Endothelial cell of hepatic sinusoid (primary cell): ENCODE measurements at regions not wholly inside any gene's neighbourhood (a gene's known extent, or its start where the extent isn't known, plus 50 kb on each side); places are given as distances from the start of the nearest gene placed in this dataset.

ENCODE experiments used
- in situ Hi-C: cut with HindIII; loops from 2 replicates; pipeline ENCODE4 v1.10.0; 2017; ENCODE audit warnings: low sequenced_read_pairs

DNA sequence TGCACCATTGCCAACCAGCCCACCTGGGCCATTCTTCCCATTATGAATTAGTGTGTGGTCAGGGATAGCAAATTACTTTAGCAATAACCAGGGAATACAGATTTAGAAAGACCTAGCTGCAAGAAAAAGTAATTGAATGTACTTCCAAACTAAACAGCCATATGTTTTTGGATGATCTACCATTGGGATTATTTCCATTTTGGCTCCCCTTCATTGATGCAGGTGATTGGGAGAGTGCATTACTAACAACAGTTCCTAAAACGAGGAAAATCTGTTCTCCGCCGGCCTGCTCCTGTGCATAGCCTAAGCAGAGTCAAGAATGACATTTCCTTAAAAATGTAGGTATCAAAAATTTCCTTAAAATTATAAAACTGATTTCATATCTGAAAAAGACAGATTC lies 58.5 kb downstream of the MAIP1 start:
- in situ Hi-C loops, result no loop called here

GRCh38 chr2:200021449-200022114 lies 66.2 kb downstream of the MAIP1 start:
- in situ Hi-C loops, result no loop called here

DNA sequence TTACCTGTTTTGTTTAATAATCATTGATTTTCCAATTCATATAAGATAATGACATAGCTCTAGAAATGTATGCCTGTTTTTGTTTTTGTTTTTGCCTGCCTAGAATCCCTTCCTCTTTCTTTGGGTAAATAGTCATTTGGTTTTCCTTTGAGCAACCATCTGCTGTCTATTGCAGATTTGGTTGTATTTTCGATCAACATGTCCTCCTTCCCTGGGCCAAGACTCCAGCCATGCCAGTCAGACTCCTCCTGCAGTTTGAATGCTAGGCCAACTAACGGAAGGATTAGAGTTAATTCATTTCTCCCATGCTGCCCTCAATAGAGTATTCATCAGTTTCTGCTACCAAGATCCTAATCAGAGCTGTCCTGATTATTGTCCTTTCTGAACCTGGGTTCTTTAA lies 67.1 kb downstream of the MAIP1 start:
- in situ Hi-C loops, result no loop called here

GRCh38 chr2:200023570-200023969 lies 68.2 kb downstream of the MAIP1 start:
- in situ Hi-C loops, result no loop called here

- in situ Hi-C loops, result no loop called here
Measured at GRCh38 chr2:200025717-200026116, 70.3 kb downstream of the MAIP1 start.

DNA sequence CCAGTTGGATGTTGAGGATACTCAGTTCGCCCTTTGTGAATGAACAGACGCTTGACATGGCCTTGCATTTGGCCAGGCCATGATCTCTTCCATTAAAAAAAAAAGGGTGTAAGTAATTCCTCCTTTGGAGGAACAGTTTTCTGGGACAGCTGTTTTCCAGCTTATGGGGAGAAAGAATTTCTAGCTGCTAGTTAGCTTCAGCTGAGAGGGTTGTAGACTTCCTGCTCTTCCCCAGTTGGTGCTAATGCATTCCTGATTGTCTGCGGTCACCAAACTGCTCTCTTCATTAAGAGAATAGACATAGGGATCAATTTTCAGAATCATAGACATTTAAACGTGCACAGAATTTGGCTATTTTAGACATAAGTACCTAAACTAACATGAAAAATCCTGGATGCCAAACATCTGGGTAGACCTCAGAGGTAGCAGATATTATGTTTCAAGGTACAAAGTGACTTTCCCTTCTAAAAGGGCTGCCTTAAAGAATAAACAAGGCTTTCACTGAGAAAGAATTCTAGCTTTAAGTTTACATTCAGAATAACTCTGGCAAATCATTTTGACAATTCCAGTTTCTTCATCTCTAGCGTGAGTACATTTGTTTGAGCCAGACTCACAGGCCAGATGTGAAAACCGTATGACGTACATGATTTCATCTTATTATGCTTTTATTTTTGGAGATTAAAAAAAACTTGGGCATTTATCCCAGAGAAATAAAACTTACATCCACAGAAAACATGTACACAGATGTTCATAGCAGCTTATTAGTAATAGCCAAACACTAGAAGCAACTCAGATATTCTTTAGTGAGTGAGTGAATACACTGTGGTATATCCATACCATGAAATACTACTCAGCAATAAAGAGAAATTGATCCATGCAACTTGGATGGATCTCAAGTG lies 71.2 kb downstream of the MAIP1 start:
- in situ Hi-C loops, result no loop called here

DNA sequence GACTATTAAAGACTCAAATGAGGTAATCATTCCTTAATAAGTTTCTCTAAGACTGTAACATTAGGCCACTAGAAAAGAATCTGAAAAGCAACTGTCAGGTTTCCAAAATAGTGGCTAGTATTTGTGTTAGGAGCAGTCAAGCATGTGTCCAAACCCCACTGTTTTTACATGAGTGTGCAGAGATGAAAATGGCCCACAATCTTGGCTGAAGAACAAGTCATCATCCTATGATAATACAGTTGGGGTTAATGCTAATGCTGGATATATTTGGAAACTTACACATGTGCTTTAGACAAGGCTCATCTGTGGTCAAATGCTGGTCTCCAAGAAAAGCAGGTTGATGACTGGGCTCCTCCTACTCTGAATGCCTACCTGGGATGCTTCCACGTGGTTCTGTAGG lies 73.6 kb downstream of the MAIP1 start:
- in situ Hi-C loops, result no loop called here

DNA sequence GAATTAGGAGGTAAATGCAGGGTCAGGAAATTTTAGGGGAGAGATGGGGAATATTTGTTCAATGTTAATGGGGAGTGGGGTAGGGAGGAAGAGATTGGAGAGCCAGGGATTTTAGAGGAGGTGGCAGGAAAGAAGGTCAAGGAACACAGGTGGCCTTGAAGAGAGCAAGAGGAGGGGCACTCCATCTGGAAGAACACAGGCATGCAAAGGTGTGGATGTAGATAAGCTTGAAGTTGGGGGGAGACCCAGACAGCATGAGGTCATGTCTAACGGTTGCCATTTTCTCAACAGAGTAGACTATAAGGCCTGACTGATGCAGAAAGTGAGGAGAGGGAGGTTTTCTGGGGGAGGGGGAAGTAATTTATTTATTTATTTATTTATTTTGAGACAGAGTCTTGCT lies 77.5 kb downstream of the MAIP1 start:
- in situ Hi-C loops, result no loop called here

DNA sequence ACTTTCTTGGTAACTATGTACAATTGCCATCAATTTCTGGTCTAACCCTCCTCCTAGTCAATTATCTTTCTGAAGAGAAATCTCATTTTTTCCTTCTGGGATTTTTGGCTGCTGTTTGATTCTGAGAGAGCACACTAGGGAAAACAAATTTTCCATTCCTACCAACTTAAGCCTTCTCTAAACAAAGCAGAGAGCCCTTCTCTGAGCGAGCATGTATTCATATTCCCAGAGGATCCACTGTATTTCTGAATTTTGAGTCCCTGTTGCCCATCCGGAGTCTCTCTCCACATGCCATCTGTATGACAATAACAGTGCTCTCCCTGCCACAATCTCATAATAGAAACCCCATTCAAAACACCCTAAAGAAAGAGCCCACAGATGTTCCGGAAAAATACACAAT lies 78.5 kb downstream of the MAIP1 start:
- in situ Hi-C loops, result no loop called here

DNA sequence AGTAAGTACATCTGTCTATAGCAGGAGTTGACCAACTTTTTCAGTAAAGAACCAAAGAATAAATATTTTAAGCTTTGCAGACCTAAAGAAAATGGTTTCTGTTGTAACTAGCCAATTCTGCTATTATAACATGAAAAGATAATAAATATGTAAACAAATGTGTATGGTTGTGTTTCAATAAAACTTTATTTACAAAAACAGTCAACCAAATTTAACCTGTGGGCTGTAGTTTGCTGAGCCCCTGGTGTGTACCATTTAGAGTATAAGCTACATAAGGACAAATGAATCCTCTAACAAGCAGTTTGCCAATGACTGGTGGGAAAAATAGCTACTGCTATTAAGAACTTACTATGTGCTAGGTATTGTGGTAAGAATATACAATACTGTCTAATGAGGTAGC lies 79.4 kb downstream of the MAIP1 start:
- in situ Hi-C loops, result no loop called here

GRCh38 chr2:200039724-200040650 lies 84.6 kb downstream of the MAIP1 start:
- in situ Hi-C loops, result no loop called here

- in situ Hi-C loops, result no loop called here
Measured at GRCh38 chr2:200040831-200041230, 85.4 kb downstream of the MAIP1 start.

GRCh38 chr2:200041639-200042038 lies 86.3 kb downstream of the MAIP1 start:
- in situ Hi-C loops, result no loop called here

DNA sequence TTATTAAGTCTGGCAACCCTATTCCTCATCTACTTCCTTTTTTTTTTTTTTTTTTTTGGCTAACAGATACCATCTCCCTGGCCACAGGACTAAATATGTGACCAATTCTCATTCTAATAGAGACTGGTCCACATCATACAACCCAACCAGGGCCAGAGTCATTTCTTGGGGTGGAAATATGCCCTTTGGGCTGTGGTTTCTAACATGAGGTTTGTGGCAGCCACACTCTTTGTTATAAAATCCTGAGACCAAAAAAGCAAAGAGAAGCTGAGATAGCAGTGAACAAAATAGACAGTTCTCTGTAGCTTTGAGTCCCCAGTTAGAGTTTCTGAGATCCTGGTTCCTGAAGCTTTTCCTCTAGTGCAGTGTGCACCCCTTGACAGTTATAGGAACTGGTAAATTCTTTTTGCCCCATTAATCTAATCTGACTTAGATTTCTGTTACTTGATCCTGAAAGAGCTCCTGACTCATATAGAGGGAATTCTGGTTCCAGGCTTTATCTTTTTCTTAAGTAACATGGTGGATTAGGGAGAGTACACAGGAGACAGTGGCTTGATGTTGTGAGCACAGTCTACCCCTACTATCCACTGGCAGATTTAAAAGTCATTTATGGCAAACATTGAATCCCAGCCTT lies 86.8 kb downstream of the MAIP1 start:
- in situ Hi-C loops, result no loop called here

- in situ Hi-C loops, result no loop called here
Measured at GRCh38 chr2:200042944-200043343, 87.6 kb downstream of the MAIP1 start.

DNA sequence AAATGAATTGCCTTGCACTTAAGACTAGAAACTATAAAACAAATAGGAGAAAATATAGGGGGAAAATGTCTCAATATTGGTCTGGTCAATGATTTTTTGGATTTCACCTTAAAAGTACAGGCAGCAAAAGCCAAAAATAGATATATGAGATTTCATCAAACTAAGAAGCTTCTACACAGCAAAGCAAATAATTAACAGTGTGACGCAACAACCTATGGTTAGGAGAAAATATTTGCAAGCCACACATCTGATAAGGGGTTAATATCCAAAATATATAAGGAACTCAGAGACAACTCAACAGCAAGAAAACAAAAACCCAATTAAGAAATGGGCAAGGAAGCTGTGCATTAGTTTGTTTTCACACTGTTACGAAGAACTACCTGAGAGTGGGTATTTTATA lies 89.1 kb downstream of the MAIP1 start:
- in situ Hi-C loops, result no loop called here

DNA sequence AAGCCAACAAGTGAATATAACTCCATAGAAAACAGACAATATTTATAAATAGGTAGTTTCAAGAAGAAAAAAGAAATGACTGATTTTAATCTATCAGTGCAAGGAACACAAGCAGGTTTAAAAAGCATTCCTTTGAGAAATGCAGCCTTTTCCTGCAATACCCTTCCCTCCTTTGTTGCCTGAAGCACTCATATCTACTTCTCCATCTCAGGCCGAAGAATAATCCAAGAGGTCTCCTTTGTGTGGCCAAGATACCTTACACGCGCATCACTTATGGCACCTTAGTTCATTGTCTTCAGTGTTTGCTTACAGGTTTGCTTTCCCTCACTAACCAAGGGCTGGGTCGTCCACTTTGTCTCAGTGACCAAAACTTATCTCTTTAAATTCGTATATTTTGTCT lies 93.0 kb downstream of the MAIP1 start:
- in situ Hi-C loops, result no loop called here

DNA sequence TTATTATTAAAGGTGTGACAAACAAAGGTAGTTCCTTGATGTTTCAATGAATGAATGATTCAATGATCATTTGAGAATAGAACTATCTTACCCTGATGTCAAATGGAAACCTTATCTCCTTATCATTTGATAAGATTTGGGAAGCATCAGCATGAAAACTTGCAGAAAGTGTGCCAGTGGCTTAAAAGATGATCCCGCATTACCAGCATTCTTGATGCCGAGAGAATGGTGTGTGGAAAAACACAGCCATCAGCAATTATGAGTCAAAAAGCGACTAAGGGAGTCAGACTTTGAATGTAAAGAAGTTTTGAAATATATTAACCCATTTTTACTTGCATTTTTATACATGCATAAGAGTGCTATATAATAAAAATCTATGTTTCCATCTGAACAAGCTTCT lies 93.7 kb downstream of the MAIP1 start:
- in situ Hi-C loops, result no loop called here

DNA sequence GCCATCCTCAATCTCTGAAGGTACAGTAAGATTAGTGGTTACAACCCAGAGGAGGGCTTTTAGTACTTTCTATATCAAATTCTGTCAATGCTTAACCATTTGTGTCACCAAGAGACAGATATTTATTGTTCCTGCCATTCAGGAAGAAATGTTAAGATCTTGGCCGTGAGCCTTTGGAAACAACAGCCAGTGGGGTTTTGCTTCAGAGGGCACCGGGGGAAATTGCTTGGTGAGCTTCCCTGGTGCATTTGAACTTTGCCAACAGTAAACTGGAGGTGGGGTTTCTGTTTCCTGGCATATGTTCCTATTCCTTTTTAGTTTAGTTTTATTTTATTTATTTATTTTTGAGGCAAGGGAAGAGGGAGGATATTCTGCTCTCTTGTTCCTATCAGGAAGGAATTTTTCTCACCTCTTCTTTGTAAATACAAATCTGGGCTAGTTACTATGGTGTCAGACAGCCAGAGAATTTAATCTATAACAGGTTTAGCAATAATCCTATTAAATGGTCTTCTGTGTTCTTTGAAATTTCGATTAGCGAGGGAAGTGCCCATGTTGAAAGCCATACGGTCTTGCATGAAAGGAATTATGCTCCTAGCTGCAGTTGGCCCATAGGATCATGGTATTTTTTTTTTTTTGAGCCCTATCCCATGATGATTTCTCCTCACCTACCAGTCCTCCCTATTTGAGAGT lies 95.7 kb downstream of the MAIP1 start:
- in situ Hi-C loops, result no loop called here

DNA sequence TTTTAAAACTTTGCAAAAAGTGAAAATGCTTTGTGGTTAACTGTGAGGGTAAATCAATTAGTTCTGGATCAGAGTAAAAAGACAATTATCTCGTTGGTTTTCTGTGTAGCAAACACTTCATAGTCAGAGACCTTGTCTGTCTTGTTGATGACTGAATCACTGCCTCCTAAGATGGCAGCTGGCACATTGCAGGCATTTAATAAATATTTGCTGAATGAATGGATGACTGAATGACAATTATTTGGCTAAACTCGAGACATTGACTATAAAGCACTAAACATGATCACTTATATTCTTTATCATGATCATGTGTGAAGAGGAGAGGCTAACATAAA lies 96.2 kb downstream of the MAIP1 start:
- in situ Hi-C loops, result no loop called here
